PC-3 (cell line): ENCODE measurements at regions not wholly inside any gene's neighbourhood (a gene's known extent, or its start where the extent isn't known, plus 50 kb on each side); places are given as distances from the start of the nearest gene placed in this dataset.

Source experiments
- ATAC-seq: fragments of 200-7000 bp; cut with Tn5 transposase; 2 replicates; pipeline ENCODE4 v1.9.1; 2020; ENCODE audit warnings: mild to moderate bottlenecking, moderate library complexity
- BruUV-seq: library from RNA; stranded (reverse); fragments of 400-500 nt; replicated peaks from 2 replicates; lab custom pipeline; 2021; lab: Mats Ljungman, UMichigan
- CTCF ChIA-PET: fragments of 300-600 bp; sonication (Branson Sonifier 250); formaldehyde crosslinking; loops from one replicate; lab custom pipeline; 2022; ENCODE audit warnings: antibody characterized with exemption; lab: Charles Lee
- POLR2A ChIA-PET: fragments of 300-600 bp; sonication (Branson Sonifier 250); formaldehyde crosslinking; loops from one replicate; lab custom pipeline; 2022; ENCODE audit warnings: antibody characterized with exemption; ENCODE audit not compliant: unreplicated experiment; lab: Charles Lee
- DNase-seq: peaks from one replicate; pipeline ENCODE4 v3.0.0-alpha.2; 2015
- H2AFZ ChIP-seq: fragments of 300-600 bp; sonication (generic); 2 replicates; pipeline ENCODE4 v1.6.0; 2016; ENCODE audit warnings: antibody characterized with exemption, low read length
- H3F3A ChIP-seq: fragments of 300-600 bp; sonication (generic); one replicate; pipeline ENCODE4 v1.6.0; 2017; ENCODE audit warnings: antibody characterized with exemption, low read length, control low read depth, mild to moderate bottlenecking; ENCODE audit not compliant: unreplicated experiment
- H3K27ac ChIP-seq: fragments of 300-600 bp; sonication (generic); 2 replicates; pipeline ENCODE4 v1.5.1; 2016; ENCODE audit warnings: mild to moderate bottlenecking, low read length
- H3K27me3 ChIP-seq: fragments of 300-600 bp; sonication (generic); 2 replicates; pipeline ENCODE4 v1.6.1; 2016; ENCODE audit warnings: low read length, mixed read lengths
- H3K36me3 ChIP-seq: fragments of 300-600 bp; sonication (generic); 2 replicates; pipeline ENCODE4 v1.6.1; 2016; ENCODE audit warnings: low read depth, mixed run types, low read length, mixed read lengths
- H3K4me1 ChIP-seq: fragments of 300-600 bp; sonication (generic); 2 replicates; pipeline ENCODE4 v1.5.1; 2016; ENCODE audit warnings: low read length; ENCODE audit not compliant: insufficient read depth
- H3K4me2 ChIP-seq: fragments of 300-600 bp; sonication (generic); 2 replicates; pipeline ENCODE4 v1.6.0; 2016; ENCODE audit warnings: low read length
- H3K4me3 ChIP-seq: fragments of 300-600 bp; sonication (generic); 2 replicates; pipeline ENCODE4 v1.5.1; 2016; ENCODE audit warnings: mild to moderate bottlenecking, low read length, mixed read lengths
- H3K79me2 ChIP-seq: fragments of 300-600 bp; sonication (generic); 2 replicates; pipeline ENCODE4 v1.6.1; 2017; ENCODE audit warnings: low read length, mixed read lengths
- H3K9ac ChIP-seq: fragments of 300-600 bp; sonication (generic); 2 replicates; pipeline ENCODE4 v1.6.0; 2016; ENCODE audit warnings: mild to moderate bottlenecking, low read length
- H3K9me2 ChIP-seq: fragments of 300-600 bp; sonication (generic); replicated peaks from 2 replicates; pipeline ENCODE4 v1.6.1; 2016; ENCODE audit warnings: mixed run types, low read length, mixed read lengths
- H3K9me3 ChIP-seq: fragments of 300-600 bp; sonication (generic); 2 replicates; pipeline ENCODE4 v1.6.1; 2016; ENCODE audit warnings: low read length, mixed read lengths
- H4K20me1 ChIP-seq: fragments of 300-600 bp; sonication (generic); 2 replicates; pipeline ENCODE4 v1.6.1; 2016; ENCODE audit warnings: low read length, mixed read lengths
- CTCF ChIP-seq: fragments of 300-600 bp; sonication (generic); conservative IDR thresholded peaks from 2 replicates; pipeline ENCODE4 v1.5.1; 2017; ENCODE audit warnings: antibody characterized with exemption, low read depth, mild to moderate bottlenecking, low read length
- EZH2 ChIP-seq: fragments of 300-600 bp; sonication (generic); IDR thresholded peaks from one replicate; pipeline ENCODE4 v1.6.1; 2017; ENCODE audit warnings: antibody characterized with exemption, mild to moderate bottlenecking, low read length; ENCODE audit not compliant: unreplicated experiment
- EZH2phosphoT487 ChIP-seq: fragments of 300-600 bp; sonication (generic); IDR thresholded peaks from 2 replicates; pipeline ENCODE4 v1.6.1; 2018; ENCODE audit warnings: mild to moderate bottlenecking, antibody characterized with exemption, low read length, borderline replicate concordance
- intact Hi-C: fragments of 100-400 bp; cut with micrococcal nuclease; formaldehyde crosslinking; loops from 2 replicates; pipeline ENCODE4 v1.9.0; 2023

DNA sequence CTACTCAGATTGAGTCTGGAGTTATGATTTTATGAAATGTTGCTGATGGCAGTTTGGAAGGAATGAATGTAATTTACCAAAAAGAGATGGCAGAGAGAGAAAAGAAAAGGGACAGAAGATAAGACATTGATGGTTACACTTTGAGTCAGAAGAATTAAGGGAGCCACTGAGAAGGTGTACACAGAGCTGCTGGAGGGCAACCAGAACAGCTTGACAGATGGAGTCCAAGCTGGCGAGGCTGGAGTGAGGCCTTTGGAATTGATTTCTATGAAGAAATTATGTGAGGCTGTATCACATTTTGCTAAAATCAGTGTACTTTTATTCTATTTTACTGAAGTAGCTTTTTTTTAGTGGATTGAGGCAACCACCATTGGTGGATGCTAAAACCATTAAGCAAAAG is 740.5 kb downstream of the REEP3 start:
- Histone ChIP-seq H3K27me3 (no peaks in the 10 kb centered on the region), H2AFZ (no peak overlapping the region), H3K9me2 (no peaks in the 10 kb centered on the region), H3K27ac (no peak overlapping the region), H3K4me1 (no peaks in the 10 kb centered on the region), H3K4me2 (no peak overlapping the region), H3K9ac (no peak overlapping the region), H3K9me3 (no peaks in the 10 kb centered on the region), H4K20me1 (no peaks in the 10 kb centered on the region), H3F3A (no peaks in the 10 kb centered on the region), H3K36me3 (no peaks in the 10 kb centered on the region), H3K4me3 (no peak overlapping the region), H3K79me2 (no peaks in the 10 kb centered on the region)
- DNase-seq (no peak), ATAC-seq (no peak)
- intact Hi-C loops = no loop called here
- no peak for TF ChIP-seq EZH2
- TF ChIP-seq EZH2phosphoT487 = no peak
- TF ChIP-seq CTCF = no peak
- ChIA-PET POLR2A (no interaction called here), CTCF (no interaction called here)
- BruUV-seq = no TSS peak

- Histone ChIP-seq H3K4me3 (no peak overlapping the region), H3K9ac (no peak overlapping the region), H3K4me2 (no peak overlapping the region), H2AFZ (no peak overlapping the region), H3K36me3 (no peaks in the 10 kb centered on the region), H3F3A (no peaks in the 10 kb centered on the region), H3K9me2 (no peaks in the 10 kb centered on the region), H3K9me3 (no peaks in the 10 kb centered on the region), H4K20me1 (no peaks in the 10 kb centered on the region), H3K79me2 (no peaks in the 10 kb centered on the region), H3K27me3 (no peaks in the 10 kb centered on the region), H3K27ac (no peak overlapping the region), H3K4me1 (no peaks in the 10 kb centered on the region)
- POLR2A ChIA-PET = no interaction called here
- DNase-seq = no peak
- intact Hi-C loops = no loop called here
- ATAC-seq = no peak
- TF ChIP-seq EZH2 (no peak), EZH2phosphoT487 (no peak), CTCF (no peak)
- CTCF ChIA-PET = no interaction called here
- no TSS peak for BruUV-seq
Measured at GRCh38 chr10:64265961-64266360, 744.8 kb downstream of the REEP3 start.

GRCh38 chr10:64271508-64271907 is 750.3 kb downstream of the REEP3 start:
- H3K36me3 ChIP-seq = no peaks in the 10 kb centered on the region
- CTCF ChIA-PET = no interaction called here
- no peak overlapping the region for H3K9ac ChIP-seq
- intact Hi-C loops = no loop called here
- POLR2A ChIA-PET = no interaction called here
- DNase-seq (no peak), ATAC-seq (no peak)
- H3K4me2 ChIP-seq = no peak overlapping the region
- H3K4me3 ChIP-seq = no peak overlapping the region
- H3K9me3 ChIP-seq = no peaks in the 10 kb centered on the region
- H3K27me3 ChIP-seq = no peaks in the 10 kb centered on the region
- no peaks in the 10 kb centered on the region for H3K79me2 ChIP-seq
- no peak overlapping the region for H2AFZ ChIP-seq
- no peaks in the 10 kb centered on the region for H4K20me1 ChIP-seq
- H3K27ac ChIP-seq = no peak overlapping the region
- TF ChIP-seq CTCF = no peak
- no peak for TF ChIP-seq EZH2phosphoT487
- TF ChIP-seq EZH2 = no peak
- BruUV-seq = no TSS peak
- H3K9me2 ChIP-seq = no peaks in the 10 kb centered on the region
- no peaks in the 10 kb centered on the region for H3K4me1 ChIP-seq
- no peaks in the 10 kb centered on the region for H3F3A ChIP-seq
